Duodenal mucosa (tissue), 2 donors: ENCODE measurements at regions not wholly inside any gene's neighbourhood (a gene's known extent, or its start where the extent isn't known, plus 50 kb on each side); places are given as distances from the start of the nearest gene placed in this dataset.

Source experiments
- H3K27ac ChIP-seq: one replicate; pipeline ENCODE4 v1.7.0; 2013; ENCODE audit warnings: low read depth, low read length
- H3K27me3 ChIP-seq, 2 donors: one replicate each; pipeline ENCODE4 v1.7.0; 2013; ENCODE audit warnings: low read length in 2 of 2, control low read depth in 1 of 2; ENCODE audit not compliant: insufficient read depth in 2 of 2, control insufficient read depth in 1 of 2
- H3K36me3 ChIP-seq, 2 donors: one replicate each; pipeline ENCODE4 v1.7.0; 2013; ENCODE audit warnings: low read length in 2 of 2, control low read depth in 1 of 2; ENCODE audit not compliant: insufficient read depth in 2 of 2, control insufficient read depth in 1 of 2
- H3K4me1 ChIP-seq, 2 donors: one replicate each; pipeline ENCODE4 v1.7.0; 2013; ENCODE audit warnings: low read length in 2 of 2, control low read depth in 1 of 2; ENCODE audit not compliant: insufficient read depth in 2 of 2, control insufficient read depth in 1 of 2
- H3K4me3 ChIP-seq, 2 donors: one replicate each; pipeline ENCODE4 v1.7.0; 2013; ENCODE audit warnings: low read length in 2 of 2, low read depth in 1 of 2
- H3K9ac ChIP-seq, 2 donors: one replicate each; pipeline ENCODE4 v1.7.0; 2013; ENCODE audit warnings: low read length in 2 of 2, low read depth in 1 of 2
- H3K9me3 ChIP-seq, 2 donors: one replicate each; pipeline ENCODE4 v1.7.0; 2013; ENCODE audit warnings: low read length in 2 of 2, control low read depth in 1 of 2; ENCODE audit not compliant: control insufficient read depth in 1 of 2

GRCh38 chr10:130764651-130765050 is 546.9 kb downstream of the TCERG1L start:
- Histone ChIP-seq H3K9ac (no peak overlapping the region), H3K27me3 (no peaks in the 10 kb centered on the region), H3K36me3 (no peaks in the 10 kb centered on the region), H3K27ac (no peak overlapping the region), H3K4me1 (no peaks in the 10 kb centered on the region), H3K4me3 (no peak overlapping the region), H3K9me3 (peaks cover 0 to 7% of the 10 kb centered on the region in 2 donors)

GRCh38 chr10:130766071-130766470 is 545.5 kb downstream of the TCERG1L start:
- Histone ChIP-seq H3K9ac (no peak overlapping the region), H3K4me3 (no peak overlapping the region), H3K27ac (no peak overlapping the region)

DNA sequence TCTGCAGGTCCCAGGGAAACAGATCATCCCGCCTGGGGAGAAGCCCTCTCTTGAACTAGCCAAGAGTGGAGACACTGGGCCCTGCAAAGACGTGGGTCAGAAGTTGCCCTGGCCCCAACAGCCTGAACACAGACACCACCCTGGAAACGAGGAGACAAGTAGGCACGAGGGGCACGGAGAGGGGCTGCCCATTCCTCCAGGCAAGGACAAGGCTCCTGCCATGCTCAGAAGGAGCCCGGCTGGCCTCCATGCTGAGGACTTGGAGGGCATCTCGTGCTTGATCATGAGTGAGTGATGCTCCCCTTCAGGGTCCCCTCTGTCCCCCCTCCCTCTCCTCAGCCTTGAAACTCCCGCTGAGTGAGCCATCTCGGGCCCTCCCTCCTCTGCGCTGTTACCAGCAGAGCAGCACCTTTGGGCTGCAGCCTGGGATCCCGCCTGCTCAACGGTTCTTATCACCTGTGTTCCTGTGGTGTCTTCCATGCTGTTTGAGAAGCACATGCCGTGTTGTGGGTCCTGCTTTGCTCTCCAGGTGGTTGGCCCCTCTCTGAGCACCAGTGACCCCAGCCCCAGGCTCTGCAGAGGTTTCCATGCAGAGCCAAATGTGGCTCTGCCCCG is 544.3 kb downstream of the TCERG1L start:
- Histone ChIP-seq H3K9me3 (peaks cover 0 to 7% of the 10 kb centered on the region in 2 donors), H3K27ac (no peak overlapping the region), H3K9ac (no peak overlapping the region), H3K4me1 (no peaks in the 10 kb centered on the region), H3K36me3 (no peaks in the 10 kb centered on the region), H3K4me3 (no peak overlapping the region), H3K27me3 (no peaks in the 10 kb centered on the region)

More at GRCh38 chr10:130766071-130766470, 545.5 kb downstream of the TCERG1L start:
- Histone ChIP-seq H3K9me3 (peaks cover 0 to 7% of the 10 kb centered on the region in 2 donors), H3K4me1 (no peaks in the 10 kb centered on the region), H3K27me3 (no peaks in the 10 kb centered on the region), H3K36me3 (no peaks in the 10 kb centered on the region)

- peaks cover 0 to 7% of the 10 kb centered on the region in 2 donors for H3K9me3 ChIP-seq
- H3K36me3 ChIP-seq, result no peaks in the 10 kb centered on the region
- H3K27me3 ChIP-seq, result no peaks in the 10 kb centered on the region
- no peak overlapping the region for H3K27ac ChIP-seq
- H3K9ac ChIP-seq, result no peak overlapping the region
- H3K4me3 ChIP-seq, result no peak overlapping the region
- H3K4me1 ChIP-seq, result no peaks in the 10 kb centered on the region
Measured at GRCh38 chr10:130769146-130770017, 542.1 kb downstream of the TCERG1L start.

GRCh38 chr10:130770018-130770630 is 541.4 kb downstream of the TCERG1L start:
- Histone ChIP-seq H3K9ac (no peak overlapping the region), H3K4me1 (no peaks in the 10 kb centered on the region), H3K27me3 (peaks cover 0 to 2% of the 10 kb centered on the region in 2 donors), H3K27ac (no peak overlapping the region), H3K4me3 (no peak overlapping the region), H3K36me3 (no peaks in the 10 kb centered on the region), H3K9me3 (peaks cover 0 to 7% of the 10 kb centered on the region in 2 donors)

DNA sequence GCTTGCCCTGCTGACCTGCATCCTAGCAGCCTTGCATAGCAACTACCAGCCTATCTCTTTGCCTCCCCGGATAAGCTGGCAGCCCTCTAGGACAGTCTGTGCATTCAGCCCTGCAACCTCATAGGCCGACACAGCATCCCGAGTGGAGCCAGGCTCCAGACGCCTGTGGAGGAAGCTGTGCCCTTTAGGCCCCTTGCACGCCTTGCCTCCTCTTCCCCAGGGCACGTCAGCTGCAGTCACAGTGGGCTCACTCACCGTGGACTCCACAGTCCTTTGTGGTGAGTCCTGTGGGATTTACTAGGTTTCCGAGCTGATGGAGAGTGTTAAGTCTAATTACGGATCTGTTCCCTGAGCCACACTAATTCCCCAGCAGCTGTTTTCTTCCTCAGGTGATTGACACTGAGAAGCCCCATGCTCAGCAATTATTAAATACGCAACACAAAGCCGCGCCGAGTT is 540.0 kb downstream of the TCERG1L start:
- Histone ChIP-seq H3K9me3 (peaks cover 0 to 7% of the 10 kb centered on the region in 2 donors), H3K4me1 (no peaks in the 10 kb centered on the region), H3K9ac (no peak overlapping the region), H3K27ac (no peak overlapping the region), H3K27me3 (peaks cover 0 to 4% of the 10 kb centered on the region in 2 donors), H3K36me3 (no peaks in the 10 kb centered on the region), H3K4me3 (no peak overlapping the region)

DNA sequence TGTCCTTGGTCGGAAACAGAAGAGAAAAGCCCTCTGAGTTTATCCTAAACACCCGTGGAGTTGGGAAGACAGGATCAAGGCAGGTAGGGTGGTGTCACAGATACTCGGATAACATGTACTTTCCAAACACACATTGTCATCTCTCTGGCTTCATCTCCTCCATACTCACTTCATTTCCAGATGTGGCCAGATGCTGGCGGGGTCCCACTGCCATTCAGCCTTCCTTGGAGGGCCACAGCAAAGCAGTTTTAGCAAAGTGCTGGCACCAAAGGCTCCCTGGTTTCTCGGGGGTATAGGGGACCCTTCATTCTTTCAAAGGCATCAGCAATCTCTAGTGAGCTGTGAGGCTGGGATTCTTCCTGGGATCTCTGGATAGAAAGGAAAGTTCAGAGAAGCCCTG is 539.5 kb downstream of the TCERG1L start:
- Histone ChIP-seq H3K4me3 (no peak overlapping the region), H3K27ac (no peak overlapping the region), H3K9ac (no peak overlapping the region), H3K9me3 (peaks cover 0 to 7% of the 10 kb centered on the region in 2 donors), H3K4me1 (no peaks in the 10 kb centered on the region), H3K27me3 (peaks cover 0 to 4% of the 10 kb centered on the region in 2 donors), H3K36me3 (no peaks in the 10 kb centered on the region)

GRCh38 chr10:130772676-130773075 is 538.8 kb downstream of the TCERG1L start:
- H3K36me3 ChIP-seq, result no peaks in the 10 kb centered on the region
- H3K27me3 ChIP-seq, result peaks cover 0 to 4% of the 10 kb centered on the region in 2 donors
- H3K4me1 ChIP-seq, result no peaks in the 10 kb centered on the region
- H3K4me3 ChIP-seq, result no peak overlapping the region
- H3K9ac ChIP-seq, result no peak overlapping the region
- no peak overlapping the region for H3K27ac ChIP-seq
- peaks cover 0 to 4% of the 10 kb centered on the region in 2 donors for H3K9me3 ChIP-seq

DNA sequence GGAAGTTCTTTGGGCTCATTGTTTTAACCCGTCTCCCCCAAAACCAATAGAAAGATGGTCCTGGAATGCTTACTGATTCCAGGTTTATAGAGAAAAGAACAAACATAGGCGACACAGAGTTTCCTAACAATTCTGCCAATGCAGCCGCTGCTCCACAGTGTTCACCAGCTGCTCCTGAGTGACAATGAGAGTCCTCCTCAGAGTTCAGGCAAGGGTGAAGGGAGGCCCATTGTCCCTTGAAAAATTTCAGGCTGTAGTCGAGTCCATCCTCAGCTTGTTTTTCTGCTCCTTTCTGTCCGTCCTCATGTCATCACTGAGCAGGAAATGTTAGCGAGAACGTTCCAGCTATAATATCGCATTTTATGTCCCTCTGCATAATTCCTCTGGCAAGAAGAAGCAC is 537.6 kb downstream of the TCERG1L start:
- H3K4me1 ChIP-seq, result no peaks in the 10 kb centered on the region
- peaks cover 0 to 4% of the 10 kb centered on the region in 2 donors for H3K27me3 ChIP-seq
- no peaks in the 10 kb centered on the region for H3K36me3 ChIP-seq
- no peaks in the 10 kb centered on the region for H3K9me3 ChIP-seq
- H3K4me3 ChIP-seq, result no peak overlapping the region
- no peak overlapping the region for H3K9ac ChIP-seq
- no peak overlapping the region for H3K27ac ChIP-seq

DNA sequence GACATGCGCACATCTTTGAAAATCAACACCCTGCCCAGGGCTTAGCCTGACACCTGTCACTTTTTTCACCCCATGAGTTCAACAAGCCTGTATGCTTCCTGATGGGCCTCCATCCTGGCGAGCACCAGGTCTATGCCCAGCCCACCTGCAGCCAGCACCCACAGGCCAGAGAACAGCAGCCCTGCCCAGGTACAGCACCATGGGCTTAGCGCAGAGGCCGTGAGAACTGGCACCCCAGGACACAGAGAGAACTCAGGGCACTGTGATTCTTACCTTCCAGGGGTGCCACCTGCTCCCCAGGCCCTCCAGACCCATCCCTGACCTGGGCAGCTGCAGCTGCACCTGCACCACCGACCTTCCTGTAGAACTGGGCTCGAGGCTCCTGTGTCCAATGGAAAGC is 536.6 kb downstream of the TCERG1L start:
- Histone ChIP-seq H3K4me1 (no peaks in the 10 kb centered on the region), H3K36me3 (no peaks in the 10 kb centered on the region), H3K9ac (no peak overlapping the region), H3K27me3 (peaks cover 0 to 4% of the 10 kb centered on the region in 2 donors), H3K4me3 (no peak overlapping the region), H3K27ac (no peak overlapping the region), H3K9me3 (no peaks in the 10 kb centered on the region)
